ENCODE measurements at regions not wholly inside any gene's neighbourhood (a gene's known extent, or its start where the extent isn't known, plus 50 kb on each side); places are given as distances from the start of the nearest gene placed in this dataset.

- no peak for TF ChIP-seq CTCF (IDR thresholded peaks at IDR 0.05; ENCODE audit: control extremely low read depth, extremely low read depth, low read depth, missing control alignments)
- DNase-seq (ENCODE audit: extremely low spot score), result no peak
- CTCF ChIA-PET, result no interaction called here
- POLR2A ChIA-PET, result no interaction called here
These were observed 91.7 kb downstream of the YTHDF1 start for GRCh38 chr20:63124092-63124781.

DNA sequence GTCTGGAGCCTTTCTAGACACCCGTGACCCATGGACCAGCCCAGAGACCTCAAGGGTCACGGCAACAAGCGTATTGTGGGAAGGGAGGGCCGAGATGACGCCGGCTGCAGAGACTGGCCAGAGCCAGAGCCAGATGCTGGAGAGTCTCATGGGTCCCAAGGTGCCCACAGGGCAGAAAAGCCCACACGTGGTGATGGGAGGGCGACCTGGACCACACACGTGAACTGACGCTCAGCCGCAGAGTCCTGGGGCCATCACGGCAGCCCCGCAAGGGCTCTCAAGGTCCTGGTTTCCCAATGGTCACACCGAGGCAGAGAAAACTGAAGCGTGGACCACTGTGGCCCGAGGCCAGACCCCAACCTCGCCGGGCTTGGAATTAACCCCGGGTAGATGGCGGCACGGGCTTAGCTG is 92.6 kb downstream of the YTHDF1 start:
- TF ChIP-seq CTCF (IDR thresholded peaks at IDR 0.05; ENCODE audit: control extremely low read depth, extremely low read depth, low read depth, missing control alignments), result no peak
- POLR2A ChIA-PET, result no interaction called here
- DNase-seq (ENCODE audit: extremely low spot score), result no peak
- CTCF ChIA-PET, result no interaction called here

GRCh38 chr20:63122626-63123025 is 93.3 kb downstream of the YTHDF1 start:
- POLR2A ChIA-PET, result no interaction called here
- TF ChIP-seq CTCF (IDR thresholded peaks at IDR 0.05; ENCODE audit: control extremely low read depth, extremely low read depth, low read depth, missing control alignments), result no peak
- CTCF ChIA-PET, result no interaction called here
- DNase-seq (ENCODE audit: extremely low spot score), result no peak

DNA sequence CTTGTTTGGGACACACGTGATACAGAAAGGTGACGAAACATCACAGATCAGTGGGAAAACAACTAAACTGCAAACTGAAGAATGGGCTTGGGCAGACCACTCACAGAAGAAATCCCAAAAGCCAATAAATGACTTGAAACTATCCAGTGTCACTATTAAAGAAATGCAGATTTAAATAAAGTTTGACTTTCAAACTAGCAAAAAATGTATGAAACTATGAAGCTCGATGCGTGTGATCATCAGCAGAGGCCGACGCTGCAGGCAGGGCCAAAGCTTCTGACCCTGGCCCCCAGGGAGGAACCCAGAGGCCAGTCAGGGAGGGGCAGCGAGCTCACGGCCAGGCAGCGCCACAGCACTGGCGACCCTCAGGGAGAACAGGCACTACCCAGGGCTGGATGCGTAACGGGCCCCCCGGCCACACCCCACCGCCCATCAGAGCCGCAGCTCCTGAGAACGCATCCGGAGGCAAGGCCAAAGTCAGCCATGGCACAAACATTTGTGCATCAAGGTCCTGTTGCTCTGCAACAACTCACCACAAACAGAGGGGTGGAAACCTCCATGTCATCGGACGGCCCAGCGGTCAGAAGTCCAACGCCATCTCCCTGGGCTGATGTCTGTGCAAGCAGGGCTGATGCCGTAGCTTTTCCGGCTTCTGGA is 94.1 kb downstream of the YTHDF1 start:
- no peak for TF ChIP-seq CTCF (IDR thresholded peaks at IDR 0.05; ENCODE audit: control extremely low read depth, extremely low read depth, low read depth, missing control alignments)
- CTCF ChIA-PET, result no interaction called here
- DNase-seq (ENCODE audit: extremely low spot score), result no peak
- POLR2A ChIA-PET, result no interaction called here

DNA sequence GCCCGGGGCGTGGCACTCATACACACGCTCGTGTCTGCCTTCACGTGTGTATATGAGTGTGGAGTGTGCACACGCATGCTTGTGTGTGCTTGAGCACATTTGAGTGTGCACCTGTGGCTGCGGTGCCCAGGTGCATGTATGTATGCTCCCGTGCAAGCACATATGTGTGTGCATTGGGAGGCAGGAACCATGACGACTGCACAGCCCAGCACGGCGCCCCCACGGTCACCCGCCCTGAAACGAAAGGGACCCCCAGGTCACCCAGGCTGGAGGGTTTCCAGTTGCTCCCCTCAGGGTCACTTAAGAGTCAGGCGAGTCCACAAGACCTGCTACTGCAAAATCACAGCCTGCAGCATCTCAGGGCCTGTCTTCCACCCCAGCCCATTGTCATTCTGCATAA is 94.7 kb downstream of the YTHDF1 start:
- no peak for DNase-seq (ENCODE audit: extremely low spot score)
- POLR2A ChIA-PET, result no interaction called here

GRCh38 chr20:63120808-63121090 is 95.2 kb downstream of the YTHDF1 start:
- ChIA-PET POLR2A (no interaction called here), CTCF (no interaction called here)
- DNase-seq (ENCODE audit: extremely low spot score), result no peak
- TF ChIP-seq CTCF (IDR thresholded peaks at IDR 0.05; ENCODE audit: control extremely low read depth, extremely low read depth, low read depth, missing control alignments), result no peak

More for the DNA sequence above, 94.7 kb downstream of the YTHDF1 start:
- CTCF ChIA-PET, result no interaction called here
- no peak for TF ChIP-seq CTCF (IDR thresholded peaks at IDR 0.05; ENCODE audit: control extremely low read depth, extremely low read depth, low read depth, missing control alignments)
